ENCODE measurements at regions not wholly inside any gene's neighbourhood (a gene's known extent, or its start where the extent isn't known, plus 50 kb on each side); places are given as distances from the start of the nearest gene placed in this dataset.
"Not testable (repeated sequence)": the region's sequence is repeated elsewhere in the genome, so short reads cannot be mapped to it uniquely, and the experiment has no call there.

DNA sequence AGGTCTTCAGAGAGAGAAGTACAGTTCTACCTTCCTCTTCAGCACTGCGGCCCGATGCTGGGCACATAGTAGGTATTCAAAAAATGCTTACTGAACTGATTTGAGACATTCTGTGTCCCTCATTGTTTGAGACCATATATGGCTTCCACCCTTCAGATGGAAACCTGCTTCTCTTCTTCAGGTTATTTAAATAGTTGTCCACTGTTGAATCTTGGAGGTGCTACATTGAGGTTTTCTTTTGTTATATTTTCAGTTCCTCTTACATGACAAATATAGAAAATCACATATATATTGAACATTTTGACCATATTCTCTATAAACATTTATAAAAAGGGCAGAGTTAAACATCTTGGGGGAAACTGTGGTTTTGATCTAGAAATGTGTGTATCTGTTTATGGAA, 200.2 kb upstream of the LRRC3B start:
- DNase-seq, result no peak

DNA sequence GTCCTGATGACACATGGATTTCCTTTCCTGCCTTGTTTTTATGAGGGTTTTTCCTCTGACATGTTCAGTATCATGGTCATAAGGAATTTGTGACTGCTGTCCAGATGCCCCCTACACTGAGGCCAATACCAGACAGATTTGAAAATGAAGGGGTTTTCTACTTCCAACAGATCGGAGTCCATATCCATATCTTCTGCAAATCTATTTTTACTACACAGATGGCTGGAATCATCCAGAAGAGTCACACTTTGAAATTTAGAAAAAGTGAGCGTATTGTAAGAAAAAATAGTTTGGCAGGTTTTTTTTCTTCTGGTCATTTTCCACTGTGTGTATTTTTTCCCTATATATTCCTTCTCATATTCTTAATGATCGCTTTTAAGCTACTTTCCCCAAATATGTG, 197.5 kb upstream of the LRRC3B start:
- DNase-seq, result no peak

DNA sequence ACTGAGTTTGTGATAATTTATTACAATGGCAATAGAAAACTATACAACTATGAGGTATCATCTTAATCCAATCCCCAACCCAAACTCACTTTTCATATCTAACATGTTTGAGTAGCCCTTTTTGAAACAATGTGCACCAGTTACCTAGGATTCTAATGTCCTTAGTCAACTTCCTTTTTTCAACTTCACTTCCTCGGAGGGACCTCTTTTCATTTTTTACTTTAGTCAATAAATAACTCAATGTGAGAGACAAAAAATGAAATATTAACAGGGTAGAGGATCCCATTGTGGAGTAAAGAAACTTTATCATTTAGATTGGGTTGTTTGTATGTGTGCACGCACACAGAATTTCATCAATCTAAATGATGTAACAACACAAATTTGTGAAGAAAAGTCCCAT, 193.6 kb upstream of the LRRC3B start:
- DNase-seq, result no peak

DNA sequence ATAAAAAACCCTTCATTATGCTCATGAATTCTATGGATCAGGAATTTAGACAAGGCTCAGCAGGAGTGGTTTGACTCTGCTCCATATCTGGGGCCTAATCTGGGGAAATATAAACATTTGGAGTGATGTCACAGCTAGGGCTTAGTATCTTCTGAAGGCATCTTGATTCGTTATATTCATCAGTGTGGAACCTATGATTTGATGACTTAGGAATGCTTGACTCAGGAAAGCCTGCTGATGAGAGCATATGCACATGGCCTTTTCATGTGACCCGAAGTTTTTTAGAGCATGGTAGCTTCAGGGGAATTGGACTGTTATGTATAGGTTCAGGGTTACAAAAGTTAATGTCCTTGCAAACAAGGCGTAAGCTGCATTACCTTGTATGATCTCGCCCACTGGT, 184.9 kb upstream of the LRRC3B start:
- DNase-seq, result no peak

DNA sequence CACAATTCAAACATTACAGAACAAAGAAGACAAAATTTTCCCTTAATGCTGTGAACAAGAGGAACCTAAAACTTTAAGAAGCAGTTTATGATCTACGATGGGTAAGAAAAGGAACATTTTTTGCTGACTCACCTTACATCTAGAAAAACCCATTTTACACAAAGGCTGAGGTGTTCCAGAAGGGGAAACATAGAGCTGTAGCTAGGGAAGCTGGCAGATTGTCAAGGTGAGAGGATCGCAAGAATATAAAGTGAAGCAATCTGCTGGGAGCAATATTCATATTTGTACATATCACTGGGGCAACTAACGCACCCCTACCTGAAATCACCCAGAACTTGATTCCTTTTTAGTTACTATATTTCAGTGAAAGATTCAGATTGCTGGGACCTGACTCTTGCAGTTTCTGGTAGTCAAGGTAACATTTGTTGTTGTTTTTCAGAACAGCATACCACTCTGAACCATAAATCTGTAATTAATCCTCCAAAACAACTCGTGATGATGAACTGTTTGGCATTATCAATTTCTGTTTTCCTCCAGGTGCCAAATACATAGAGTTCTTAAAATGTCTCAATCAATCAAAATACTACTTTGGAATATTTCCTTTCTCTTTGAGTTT, 184.1 kb upstream of the LRRC3B start:
- no peak for DNase-seq

DNA sequence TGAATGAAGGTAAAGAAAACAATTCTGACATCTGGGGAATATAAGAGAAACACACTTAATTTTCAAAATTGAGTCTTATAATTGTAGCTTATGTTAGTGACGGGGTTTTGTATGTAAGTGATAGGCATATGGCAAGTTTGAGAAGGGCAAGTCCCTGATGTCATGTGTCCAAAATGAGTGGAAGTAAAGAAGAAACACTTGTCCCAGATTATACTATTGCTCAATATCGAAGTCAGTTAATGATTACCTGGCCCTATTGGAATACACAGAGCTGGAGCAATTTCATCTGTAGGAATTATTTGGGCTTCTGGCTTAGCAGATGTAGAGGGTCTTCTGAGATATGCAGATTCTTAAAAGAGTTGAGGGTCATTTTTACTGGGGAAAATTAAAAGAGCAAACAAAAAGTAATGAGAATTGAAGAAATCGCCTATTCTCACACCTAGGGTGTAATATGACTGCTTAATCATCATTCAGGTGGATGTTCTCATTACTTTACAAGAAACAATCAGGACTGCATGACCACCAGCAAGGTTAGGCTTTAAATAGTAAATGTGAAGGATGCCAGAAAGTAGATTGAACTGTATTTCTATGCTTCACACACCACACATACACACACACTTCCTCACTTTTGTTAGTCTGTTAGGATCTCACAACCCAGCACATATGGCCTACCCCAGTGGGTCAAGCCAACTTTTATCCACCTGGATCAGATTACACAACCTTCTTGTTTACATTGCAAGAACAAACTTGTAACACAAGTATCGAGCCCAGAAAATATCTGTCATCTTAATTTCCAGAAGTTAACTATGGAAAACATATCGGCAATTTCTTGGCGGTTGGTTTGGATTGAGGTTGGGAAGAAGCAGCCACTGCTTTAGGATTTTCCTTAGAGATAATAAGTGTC, 183.3 kb upstream of the LRRC3B start:
- DNase-seq, result no peak

DNA sequence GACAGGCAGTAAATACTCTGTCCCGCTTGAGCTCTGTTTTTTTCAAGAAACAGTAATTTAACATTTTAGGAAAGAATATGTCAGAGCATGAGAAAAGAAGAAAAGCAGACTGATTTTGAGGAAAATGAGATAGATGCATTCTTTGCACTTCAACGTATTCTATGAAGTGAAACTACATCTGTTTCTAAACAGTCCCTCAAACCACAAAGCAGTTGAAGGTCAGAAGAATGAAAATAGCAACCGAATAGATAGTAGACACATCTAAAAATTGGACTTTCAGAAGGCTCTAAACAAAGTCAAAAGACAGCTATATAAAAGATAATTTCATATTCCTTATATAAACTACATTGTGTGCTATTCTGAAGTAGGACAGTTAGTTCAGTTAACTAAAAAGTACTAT, 172.6 kb upstream of the LRRC3B start:
- DNase-seq, result no peak

DNA sequence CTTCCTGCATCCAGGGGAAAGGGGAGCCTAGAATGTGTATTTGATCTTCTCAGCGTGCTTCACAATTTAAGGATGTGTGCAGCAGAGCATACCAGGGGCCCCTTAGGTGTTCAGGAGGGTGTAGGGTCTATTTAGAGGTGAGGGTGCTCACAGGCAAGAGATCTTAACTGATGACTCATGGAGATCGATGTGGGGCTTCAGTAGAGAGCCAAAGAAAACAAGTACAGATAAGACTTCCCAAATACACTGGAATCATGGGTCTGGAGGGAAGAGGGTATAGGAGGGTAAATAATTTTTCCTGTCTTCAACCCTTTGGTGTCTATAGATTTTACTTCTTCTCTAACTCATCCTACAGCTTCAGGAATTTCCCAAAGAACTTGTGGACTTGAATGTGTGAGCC, 170.2 kb upstream of the LRRC3B start:
- no peak for DNase-seq

DNA sequence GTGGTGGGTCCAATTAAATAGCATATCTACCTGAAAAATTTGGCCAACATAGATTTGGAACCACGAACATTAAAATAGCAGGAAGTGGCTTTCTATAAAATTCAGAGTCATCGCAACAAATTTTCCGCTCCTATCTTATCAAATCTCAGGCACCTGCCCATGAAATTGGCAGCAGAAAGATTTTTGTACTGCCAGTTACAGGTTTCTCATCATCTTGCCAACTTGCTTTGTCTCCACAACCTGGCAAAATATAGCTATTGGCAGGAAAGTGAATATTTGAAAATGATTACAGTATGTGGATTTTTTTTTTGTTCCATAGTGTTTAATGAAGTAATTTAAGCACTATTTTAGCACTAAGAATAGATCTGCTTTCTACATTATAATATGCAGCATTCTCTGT, 161.6 kb upstream of the LRRC3B start:
- no peak for DNase-seq

DNA sequence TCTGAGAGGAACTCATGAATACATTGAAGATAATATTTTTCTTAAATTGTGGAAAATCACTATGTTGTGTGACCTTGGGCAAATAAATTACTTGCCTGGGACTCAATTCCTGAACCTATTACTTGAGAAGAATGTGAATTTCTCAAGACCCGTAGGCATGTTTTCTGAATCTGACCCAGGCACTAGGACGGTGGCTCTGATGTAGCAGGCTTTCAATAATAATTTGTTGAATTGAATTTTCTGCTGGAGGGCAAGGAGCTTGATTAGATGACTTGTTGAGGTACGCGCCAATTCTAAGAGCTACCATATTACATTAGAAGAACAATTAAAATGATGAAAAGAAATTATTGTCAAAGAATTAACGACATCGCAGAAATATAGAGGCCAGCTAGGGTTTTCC, 150.2 kb upstream of the LRRC3B start:
- DNase-seq, result no peak

DNA sequence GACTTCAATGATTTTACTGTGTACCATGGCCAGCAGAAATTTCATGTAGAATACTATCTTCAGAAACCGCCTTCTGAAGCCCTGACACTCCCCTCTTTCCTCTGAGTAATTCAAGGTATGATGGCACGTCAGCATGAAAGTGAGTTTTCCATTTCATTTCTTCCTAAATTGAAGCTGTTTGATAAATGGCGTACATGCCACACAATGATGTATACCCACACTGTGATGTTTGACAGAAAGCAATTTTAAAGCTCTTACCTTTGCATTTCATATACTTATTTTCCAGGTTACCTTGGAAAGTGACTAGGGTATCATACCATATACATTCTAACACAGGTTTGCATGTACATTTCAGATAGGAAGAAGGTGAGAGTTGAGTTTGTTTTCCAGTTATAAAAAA, 147.9 kb upstream of the LRRC3B start:
- no peak for DNase-seq

DNA sequence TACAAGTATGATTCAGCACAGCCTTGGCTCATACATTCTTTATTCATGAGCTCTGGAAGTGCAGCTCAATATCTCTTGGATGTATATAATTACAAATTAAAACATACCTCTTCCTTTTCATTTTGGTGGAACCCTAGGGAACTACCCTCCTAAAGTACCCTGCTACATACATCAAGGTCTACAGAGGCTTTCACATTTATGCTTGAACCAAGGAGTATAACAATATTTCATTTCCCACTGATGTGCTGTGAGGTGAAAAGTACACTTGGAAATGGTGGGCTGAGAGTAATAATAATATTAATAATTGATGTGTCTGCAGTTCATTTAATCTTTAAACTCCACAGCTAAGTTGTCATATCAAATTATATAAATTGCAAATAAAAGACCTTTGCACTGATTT, 142.2 kb upstream of the LRRC3B start:
- no peak for DNase-seq

DNA sequence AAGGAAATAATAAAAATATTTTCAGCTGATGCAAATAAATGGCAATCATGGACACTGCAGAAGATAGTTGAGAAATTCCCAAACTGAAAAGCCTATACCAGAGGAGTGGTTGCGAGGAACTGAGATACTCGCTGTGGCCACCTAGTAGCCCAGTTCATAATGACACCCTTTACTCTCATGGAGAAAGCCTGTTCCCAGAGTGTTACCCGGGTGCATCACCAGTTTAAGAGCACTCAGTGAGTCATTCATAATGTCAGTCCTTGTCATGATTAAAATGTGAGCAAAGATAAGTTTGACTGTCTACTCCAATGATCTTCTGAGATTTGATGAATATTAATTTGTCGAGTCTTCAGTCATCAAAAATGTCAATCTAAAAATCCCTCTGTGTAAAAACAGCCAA, 138.4 kb upstream of the LRRC3B start:
- DNase-seq, result no peak

DNA sequence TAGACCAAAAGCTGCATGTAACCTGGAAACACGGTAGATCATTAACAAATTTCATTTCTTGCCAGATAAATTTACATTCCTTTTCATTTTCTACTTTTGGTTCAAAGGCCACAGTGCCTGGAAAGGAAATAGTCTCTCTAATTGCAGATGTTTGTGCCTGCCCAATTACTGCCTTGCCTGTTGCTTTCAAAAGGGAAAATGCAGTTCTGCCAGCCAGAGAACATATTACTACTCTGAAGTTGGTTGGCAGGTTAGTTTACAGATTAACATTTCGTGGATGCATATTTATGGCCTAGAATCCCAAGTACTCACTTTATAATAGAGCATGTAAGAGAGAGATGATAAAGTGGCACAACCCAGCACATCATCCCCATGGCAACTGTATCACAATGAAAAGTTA, 124.3 kb upstream of the LRRC3B start:
- DNase-seq, result no peak

DNA sequence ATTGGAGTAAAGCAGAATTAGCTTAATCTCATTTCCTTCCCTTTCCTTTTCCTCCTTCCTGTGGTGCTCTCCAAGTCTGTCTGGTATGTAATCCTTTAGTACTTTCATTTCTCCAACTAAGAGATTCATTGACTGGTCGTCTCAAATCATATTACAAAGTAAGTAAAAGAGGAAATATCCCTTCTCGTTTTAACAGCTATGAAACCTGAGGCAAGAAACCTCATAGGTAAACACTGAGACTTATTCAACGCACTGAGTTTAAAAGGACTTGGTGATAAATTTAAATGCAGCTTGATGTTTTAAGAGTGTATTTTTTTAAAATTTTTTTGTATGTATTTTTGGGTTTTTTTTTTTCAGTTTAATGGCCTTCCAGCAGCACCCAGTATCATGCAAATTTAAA, 117.2 kb upstream of the LRRC3B start:
- DNase-seq, result no peak

DNA sequence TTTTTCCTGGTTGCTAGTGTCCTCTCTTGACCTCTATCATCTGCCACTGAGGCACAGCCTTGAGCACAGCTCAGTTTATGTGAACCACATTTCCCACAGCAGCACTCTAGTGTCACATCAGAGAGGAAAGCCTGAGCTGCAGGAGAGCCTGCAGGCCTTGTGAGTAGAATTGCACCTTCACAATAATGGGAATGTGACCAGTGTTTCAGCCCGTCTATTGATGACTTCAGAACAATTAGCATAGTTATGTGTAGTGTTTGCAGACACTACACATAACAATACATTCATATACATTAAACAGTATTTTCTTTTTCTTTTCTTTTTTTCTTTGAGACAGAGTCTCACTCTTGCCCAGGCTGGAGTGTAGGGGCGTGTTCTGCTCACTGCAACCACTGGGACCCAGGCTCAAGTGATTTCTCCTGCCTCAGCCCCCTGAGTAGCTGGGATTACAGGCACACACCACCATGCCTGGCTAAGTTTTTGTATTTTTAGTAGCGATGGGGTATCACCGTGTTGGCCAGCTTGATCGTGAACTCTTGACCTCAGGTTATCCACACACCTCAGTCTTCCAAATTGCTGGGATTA, 108.0 kb upstream of the LRRC3B start:
- not testable (repeated sequence) for DNase-seq

DNA sequence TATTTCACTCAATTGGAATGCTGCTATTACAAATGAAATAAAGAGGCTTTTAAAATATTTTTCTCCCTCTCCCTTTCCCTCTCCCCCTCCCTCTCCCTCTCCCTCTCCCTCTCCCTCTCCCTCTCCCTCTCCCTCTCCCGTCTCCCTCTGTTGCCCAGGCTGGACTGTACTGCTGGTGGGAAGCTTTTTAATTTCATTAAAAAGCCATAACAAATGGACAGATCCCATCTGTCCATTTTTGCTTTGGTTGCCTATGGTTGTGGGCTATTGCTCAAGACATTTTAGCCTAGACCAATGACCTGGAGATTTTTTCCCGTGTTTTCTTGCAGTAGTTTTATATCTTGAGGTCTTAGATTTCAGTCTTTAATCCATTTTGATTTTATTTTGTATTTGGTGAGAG, 107.2 kb upstream of the LRRC3B start:
- DNase-seq, result no peak

DNA sequence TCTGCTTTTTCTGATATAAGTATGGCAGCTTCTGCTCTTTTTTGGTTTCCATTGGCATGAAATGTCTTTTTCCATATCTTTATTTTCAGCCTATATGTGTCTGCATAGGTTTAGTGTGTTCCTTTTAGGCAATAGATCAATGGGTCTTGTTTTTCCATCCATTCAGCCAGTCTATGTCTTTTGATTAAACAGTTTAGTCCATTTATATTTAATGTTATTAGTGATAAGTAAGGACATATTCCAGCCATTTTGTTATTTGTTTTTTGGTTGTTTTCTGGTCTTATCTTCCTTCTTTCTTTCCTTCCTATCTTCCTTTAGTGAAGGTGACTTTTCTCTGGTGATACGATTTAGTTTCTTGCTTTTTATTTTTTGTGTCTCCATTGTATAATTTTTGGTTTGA, 101.3 kb upstream of the LRRC3B start:
- no peak for DNase-seq

DNA sequence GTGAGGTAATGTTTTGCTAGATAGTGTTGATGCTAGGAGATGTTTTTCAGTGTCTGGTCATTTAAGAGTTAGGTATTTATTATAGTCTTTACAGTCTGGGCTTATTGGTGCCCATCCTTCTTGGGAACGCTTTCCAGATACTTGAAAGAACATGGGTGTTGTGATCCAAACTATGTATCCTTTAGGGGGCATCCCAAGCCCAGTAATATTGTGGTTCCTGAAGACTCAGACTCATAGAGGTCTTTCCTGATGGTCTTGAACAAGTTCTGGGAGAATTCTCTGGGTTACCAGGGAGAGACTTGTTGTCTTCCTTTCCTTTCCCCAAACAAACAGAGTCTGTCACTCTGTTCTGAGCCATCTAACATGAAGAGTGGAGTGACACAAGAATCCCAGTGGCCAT, 99.7 kb upstream of the LRRC3B start:
- DNase-seq, result no peak

DNA sequence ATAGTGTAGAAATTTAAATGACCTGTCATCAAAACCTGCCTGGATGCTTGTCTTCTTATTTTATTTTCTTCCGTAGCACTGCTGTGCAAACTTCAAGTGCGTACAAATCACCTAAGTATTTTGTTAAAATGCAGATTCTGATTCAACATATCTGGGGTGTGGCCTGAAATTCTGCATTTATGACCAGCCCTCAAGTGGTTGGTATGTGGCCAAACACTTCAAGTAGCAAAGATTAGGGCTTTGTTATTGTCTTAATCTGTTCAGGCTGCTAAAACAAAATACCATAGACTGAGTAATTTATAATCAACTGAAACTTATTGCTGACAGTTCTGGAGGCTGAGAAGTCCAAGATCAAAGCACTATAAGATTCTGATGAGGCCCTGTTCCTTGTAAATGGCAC, 97.6 kb upstream of the LRRC3B start:
- DNase-seq, result no peak

DNA sequence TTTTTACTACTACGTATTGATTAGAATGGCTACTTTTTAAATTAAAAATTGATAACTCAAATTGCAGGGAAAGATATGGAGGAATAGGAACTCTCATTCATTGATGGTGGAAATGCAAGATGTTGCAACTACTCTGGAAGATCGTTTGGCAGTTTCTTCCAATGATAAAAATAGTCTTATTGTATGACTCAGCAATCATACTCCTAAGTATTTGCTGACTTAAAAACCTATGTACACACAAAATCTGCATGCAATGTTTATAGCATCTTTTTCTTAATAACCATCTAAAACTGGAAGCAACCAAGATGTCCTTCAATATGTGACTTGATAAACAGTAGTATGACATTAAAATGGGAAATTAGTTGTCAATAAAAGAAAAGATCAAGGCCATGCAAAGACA, 87.4 kb upstream of the LRRC3B start:
- no peak for DNase-seq

DNA sequence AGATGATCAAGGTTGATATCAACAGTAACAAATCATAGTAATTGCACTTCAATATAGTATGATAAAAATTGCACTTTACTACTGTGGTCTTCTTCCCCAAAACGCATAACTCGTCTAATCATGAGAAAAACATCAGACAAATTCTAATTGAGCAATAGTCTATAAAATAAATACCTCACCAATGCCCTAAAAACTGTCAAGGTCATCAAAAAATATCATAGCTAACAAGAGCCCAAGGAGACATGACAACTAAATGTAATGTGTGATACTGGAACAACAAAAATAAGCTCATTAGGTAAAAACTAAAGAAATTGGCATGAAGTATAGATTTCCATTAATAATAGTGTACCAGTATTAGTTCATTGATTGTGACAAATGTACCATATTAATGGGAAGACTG, 85.6 kb upstream of the LRRC3B start:
- no peak for DNase-seq

DNA sequence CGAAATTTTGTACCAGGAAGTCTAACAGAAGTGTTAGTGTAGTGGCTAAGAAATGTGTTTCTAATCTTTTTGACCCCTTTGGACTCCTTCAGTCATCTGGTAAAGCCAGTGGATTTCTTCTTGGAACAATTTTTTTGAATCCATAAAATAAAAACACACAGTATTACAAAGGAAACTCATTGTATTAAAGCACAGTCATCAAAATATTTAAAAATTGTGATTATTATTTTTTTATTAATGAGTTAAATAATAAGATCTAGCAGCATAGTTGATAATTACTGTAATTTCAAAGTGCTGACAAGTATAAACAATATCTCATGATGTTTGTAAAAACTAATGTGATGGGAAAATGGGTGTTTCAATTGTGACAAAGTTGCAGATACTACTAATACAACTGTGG, 72.2 kb upstream of the LRRC3B start:
- no peak for DNase-seq

DNA sequence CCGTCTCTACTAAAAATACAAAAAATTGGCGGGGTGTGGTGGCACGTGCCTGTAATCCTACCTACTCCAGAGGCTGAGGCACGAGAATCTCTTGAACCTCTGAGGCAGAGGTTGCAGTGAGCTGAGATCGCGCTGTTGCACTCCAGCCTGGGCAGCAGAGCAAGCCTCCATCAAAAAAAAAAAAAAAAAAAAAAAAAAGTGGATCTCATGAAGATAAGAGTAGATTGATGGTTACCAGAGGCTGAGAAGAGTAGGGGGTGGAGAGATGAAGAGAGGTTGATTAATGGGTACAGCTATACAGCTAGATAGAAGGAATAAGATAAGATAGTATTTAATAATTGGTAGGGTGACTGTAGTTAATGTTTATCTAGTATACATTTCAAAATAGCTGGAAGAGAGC, 65.9 kb upstream of the LRRC3B start:
- DNase-seq, result no peak

DNA sequence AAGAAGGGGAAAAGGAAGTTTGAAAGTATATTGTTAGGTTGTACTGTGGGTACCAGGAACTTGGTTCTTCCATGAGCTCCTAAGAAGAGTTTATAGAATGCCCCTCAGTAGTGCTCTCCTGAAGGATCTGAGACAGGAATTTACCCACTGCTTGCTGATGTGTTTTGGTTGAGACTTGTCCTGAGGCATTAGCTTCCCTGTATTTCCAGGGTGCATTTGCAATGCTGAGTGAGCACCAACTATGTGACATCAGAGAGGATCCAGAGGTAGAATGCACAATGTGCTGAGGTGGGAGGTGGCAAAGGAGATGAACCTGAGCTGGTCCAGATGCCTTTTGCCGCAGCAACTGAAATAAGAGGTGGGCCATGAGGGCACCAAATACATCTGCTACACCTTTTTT, 64.3 kb upstream of the LRRC3B start:
- no peak for DNase-seq

Measured in right forelimb (tissue), 1 donor.